SHP77 treated with DMSO at 0.1 percent for 48 hours (cell line): ENCODE measurements at regions not wholly inside any gene's neighbourhood (a gene's known extent, or its start where the extent isn't known, plus 50 kb on each side); places are given as distances from the start of the nearest gene placed in this dataset.

Experiments used
- DNase-seq: peaks from one replicate; lab custom pipeline; 2025; lab: John Stamatoyannopoulos, UW

- no peak for DNase-seq
Observed at GRCh38 chr2:12589802-12590320, 126.9 kb upstream of the TRIB2 start.

DNA sequence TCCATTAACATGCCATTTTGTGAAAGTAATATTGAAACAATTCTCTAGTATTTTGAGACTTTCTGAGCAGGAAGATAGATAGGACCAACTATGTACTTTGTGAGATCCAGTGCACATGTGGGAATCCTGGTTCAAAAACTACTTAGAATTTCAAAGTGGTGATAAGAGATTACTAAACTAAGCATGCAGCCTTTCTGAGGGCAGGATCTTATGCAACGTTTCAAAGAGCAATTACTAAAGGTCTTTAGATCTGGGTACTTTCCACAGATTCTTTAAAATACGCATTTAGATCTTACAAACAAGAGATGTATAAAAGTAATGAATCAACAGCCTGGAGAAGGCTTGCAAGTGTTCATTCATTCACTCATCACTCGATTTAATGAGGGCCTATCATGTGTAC is 124.4 kb upstream of the TRIB2 start:
- DNase-seq = no peak

DNA sequence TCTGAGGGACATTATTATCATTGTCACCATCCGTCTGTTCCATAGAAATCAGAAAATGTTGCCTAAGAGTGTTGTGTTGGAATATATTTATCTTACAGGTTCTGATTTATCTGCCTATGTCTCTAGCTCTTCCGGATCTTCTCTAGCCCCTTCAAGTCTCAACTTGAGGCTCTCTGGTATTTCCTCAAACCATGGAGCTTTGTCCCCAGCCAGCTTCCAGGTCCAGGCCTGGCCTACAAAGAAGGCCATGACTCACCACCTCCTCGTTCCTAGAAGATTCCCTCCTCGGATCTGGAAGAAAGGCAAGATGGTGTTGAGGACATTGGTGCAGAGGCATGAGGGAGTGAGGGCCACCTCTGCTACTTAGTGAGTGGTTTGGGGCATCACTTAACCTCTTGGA is 122.1 kb upstream of the TRIB2 start:
- DNase-seq = no peak

DNA sequence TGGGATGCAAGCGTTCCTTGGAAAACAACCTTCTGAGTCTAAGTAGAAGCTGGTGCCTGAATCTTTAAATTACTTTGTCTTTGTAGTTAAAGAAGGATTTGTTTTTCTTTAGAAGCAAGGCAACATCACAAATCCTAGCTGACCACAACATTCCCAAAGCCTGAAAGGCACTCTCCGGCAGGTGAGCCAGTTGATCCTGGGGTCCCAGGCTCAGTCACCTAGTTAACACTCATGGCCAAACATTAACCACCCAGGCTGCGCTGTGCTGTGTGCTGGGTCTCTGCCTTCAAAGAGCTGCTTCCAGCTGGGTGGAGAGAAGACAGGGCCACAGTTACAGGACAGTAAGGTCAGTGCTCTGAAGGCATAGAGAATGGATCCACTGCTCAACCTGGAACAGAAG is 120.0 kb upstream of the TRIB2 start:
- DNase-seq = no peak

DNA sequence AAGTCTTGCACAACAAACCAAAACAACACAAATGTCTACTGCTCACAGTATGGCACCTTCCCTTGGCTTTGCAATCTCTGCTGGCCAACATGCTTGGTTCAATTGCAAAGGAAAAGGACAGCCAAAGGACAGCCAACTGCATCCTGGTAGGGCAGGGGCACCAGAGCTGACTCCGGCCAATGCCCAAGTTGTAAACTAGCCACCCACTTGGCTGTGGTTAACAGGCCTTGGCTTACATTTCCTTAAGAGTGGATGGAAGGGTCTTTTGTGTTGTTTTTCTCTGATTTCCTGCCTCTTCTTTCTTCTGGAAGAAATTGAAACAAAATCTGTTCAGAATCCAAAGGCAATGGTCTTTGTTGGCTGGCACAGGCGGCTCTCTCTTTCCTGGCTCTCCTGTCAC is 119.1 kb upstream of the TRIB2 start:
- DNase-seq = no peak

DNA sequence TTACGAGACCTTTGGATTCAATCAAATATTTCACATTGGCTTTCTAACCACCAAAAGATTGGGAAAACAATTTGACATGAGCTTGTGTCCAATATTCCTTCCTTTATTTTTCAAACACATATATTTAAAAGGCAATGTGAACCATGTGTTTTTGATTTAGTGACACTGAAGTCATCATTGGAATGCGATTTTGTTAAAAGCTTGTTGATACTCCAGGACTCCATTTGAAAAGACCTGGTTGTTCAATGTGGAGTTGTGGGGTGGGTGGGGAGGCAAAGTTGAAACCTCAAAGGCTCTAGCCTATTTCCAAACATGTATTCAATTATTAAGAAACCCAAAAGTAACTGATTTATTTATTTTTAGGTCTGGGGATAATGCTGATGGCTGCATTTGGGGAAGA is 114.1 kb upstream of the TRIB2 start:
- DNase-seq = no peak

- DNase-seq = no peak
Observed at GRCh38 chr2:12603781-12604295, 112.9 kb upstream of the TRIB2 start.

DNA sequence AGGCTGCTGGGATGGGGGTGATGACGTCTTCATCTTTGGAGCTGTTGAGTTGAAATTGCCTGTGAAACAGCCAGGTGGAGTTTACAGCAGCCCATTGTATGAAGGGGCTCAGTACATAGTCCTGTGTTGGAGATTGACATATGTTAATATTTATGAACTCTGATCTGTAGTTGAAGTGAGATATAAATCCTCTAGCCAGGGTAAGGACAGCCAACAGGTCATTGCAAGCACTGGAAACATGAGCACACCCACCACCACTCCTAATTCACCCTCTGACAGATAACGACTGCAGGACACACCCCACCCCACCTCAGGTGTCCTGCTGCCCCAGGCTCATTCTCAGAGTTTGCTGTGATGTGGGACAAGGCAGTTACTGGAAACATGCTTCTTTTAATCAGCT is 112.4 kb upstream of the TRIB2 start:
- peak; percentile 93 for DNase-seq

- no peak for DNase-seq
Observed at GRCh38 chr2:12605366-12605765, 111.4 kb upstream of the TRIB2 start.

DNA sequence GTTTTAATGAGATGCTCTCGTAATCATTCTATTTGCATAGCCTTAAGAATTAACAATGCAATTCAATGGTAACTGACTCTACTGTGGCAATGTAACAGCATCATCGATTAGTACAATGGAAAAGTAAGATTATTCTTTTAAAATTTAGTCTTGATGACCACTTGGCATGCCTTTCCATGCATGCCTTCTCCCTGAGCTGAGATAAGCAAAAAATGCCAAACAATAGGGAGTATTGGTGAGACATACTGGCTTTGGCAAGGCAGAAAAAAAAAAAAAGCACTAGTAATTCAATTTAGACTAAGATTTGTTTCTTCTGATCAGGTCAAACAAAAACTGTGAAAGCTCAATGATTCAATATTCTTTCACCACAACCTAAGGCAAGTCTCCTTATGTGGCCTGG is 110.8 kb upstream of the TRIB2 start:
- DNase-seq = no peak

DNA sequence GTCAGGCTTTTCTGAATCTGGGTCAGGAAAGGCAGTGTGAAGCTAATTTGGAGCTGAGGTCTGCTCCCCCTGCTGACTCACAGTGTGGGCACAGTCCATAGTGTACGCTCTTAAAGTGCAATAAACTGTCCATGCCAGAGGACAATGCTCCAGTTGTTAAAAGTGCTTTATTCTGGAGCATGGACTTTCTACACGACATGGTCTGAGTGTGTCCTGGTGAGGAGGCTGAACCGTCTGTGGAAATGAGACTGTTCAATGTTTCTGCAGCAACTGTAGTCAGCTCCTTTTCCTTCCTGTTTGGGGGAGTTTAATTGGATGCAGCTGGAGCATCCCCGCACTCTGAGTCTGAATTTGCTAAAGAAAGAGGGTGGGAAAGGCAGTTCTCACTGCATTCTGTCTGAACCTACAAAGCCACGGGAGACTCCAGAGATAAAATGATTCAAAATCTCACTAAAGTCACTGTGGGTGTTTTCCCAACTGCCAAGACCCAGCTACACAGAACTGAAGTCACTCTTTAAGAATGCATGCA is 110.2 kb upstream of the TRIB2 start:
- DNase-seq = peak; percentile 32

- no peak for DNase-seq
Observed at GRCh38 chr2:12607971-12608370, 108.8 kb upstream of the TRIB2 start.

DNA sequence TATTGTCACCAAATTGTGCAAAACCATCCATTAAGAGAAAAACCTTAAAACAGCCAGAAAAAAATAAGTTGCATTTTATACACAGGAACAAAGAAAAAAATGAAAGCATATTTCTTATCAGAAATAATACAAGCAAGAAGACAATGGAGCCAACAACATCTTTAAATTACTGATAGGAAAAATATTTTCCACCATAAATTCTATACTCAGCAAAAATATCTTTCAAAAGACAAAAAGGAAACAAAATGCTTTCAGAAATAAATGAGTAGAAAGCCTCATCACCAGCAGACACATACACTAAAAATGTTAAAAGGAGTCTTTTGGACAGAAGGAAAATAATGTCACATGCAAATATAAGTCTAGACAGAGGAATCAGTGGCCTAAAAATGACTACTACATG is 106.4 kb upstream of the TRIB2 start:
- DNase-seq = no peak

GRCh38 chr2:12612168-12612567 is 104.6 kb upstream of the TRIB2 start:
- DNase-seq = no peak

DNA sequence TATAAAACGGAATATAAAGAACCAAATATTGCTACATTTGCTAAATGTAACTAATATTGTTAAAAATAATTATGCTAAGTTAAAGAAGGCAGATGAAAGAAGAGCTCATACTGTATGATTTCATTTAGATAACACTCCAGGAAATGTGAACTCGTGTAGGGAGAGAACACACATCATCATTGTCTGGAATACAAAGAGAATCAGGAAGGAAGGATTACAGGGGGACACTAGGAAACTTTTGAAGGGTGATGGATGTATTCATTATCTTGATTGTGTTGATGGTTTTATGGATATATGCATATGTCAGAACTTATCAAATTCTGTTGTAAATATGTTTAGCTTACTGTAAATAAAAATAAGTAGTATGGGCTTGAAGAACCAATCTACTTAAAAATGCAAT is 104.1 kb upstream of the TRIB2 start:
- no peak for DNase-seq

- DNase-seq = no peak
Observed at GRCh38 chr2:12613137-12613835, 103.5 kb upstream of the TRIB2 start.

GRCh38 chr2:12615509-12615908 is 101.2 kb upstream of the TRIB2 start:
- no peak for DNase-seq

- DNase-seq = no peak
Observed at GRCh38 chr2:12616456-12617156, 100.1 kb upstream of the TRIB2 start.

DNA sequence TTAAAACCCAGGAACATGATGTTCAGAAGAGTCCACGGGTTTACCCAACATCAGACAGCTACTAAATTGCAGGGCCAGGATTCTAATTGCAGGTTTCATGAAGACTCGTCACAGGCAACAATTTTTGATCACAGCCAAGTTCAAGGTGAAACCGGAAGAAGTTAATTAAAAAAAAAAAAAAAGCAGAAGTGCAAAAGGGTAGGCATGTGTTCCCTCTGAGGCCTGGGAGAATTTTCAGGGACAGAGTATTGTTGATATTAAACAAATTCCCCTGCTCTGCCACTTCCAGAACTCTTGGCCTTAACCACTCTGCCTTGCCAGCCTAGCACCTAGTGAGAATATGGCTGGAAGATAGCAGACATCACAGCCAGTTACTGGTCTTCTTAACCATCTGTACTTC is 99.4 kb upstream of the TRIB2 start:
- no peak for DNase-seq

- DNase-seq = no peak
Observed at GRCh38 chr2:12617853-12618252, 98.9 kb upstream of the TRIB2 start.

GRCh38 chr2:12618576-12618975 is 98.2 kb upstream of the TRIB2 start:
- DNase-seq = no peak

GRCh38 chr2:12619975-12620374 is 96.8 kb upstream of the TRIB2 start:
- DNase-seq = no peak

DNA sequence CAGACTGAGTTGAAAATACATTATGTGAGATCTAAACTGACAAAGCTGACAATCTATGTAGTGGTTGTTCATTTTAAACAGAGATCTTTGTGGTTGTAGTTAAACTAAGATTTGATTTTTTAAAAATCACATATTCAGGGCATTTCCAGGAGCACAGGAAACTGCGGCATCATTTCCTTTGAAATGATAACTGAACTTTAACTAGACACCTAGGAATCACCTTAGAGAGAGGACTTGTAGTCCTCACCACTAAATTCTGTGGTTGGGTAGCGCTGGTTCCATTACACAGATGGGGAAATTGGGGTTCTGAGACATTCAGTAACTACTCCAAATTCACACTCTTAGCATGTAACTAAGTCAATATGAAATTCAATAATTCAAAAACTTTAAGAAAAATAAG is 96.0 kb upstream of the TRIB2 start:
- no peak for DNase-seq
